Endothelial cell of umbilical vein (primary cell): ENCODE measurements at regions not wholly inside any gene's neighbourhood (a gene's known extent, or its start where the extent isn't known, plus 50 kb on each side); places are given as distances from the start of the nearest gene placed in this dataset.

Experiments
- CTCF ChIP-seq, 2 donors: IDR thresholded peaks; 1 replicate in 1 of 2; 2 replicates in 1 of 2; pipeline ENCODE4 v1.5.1; 2011; ENCODE audit warnings: low read length in 2 of 2, mild to moderate bottlenecking in 2 of 2, moderate library complexity in 2 of 2, control low read depth in 1 of 2, inconsistent platforms in 1 of 2, low read depth in 1 of 2; ENCODE audit not compliant: insufficient read depth in 1 of 2; ENCODE audit errors: extremely low read depth in 1 of 2
- EZH2 ChIP-seq: IDR thresholded peaks from 2 replicates; pipeline ENCODE4 v1.6.1; 2012; ENCODE audit warnings: borderline replicate concordance, low read depth, mild to moderate bottlenecking, moderate library complexity, low read length, inconsistent platforms; ENCODE audit not compliant: severe bottlenecking
- GATA2 ChIP-seq: IDR thresholded peaks from 2 replicates; pipeline ENCODE4 v1.7.0; 2011; ENCODE audit warnings: low read depth, mild to moderate bottlenecking, moderate library complexity, mixed read lengths, low read length; ENCODE audit not compliant: insufficient read length, insufficient read depth
- JUN ChIP-seq: IDR thresholded peaks from 2 replicates; pipeline ENCODE4 v1.6.1; 2011; ENCODE audit warnings: borderline replicate concordance, low read depth; ENCODE audit not compliant: insufficient read length, insufficient read depth
- MYC ChIP-seq: IDR thresholded peaks from one replicate; pipeline ENCODE4 v1.6.1; 2011; ENCODE audit warnings: mild to moderate bottlenecking, low read depth, low read length
- POLR2A ChIP-seq: IDR thresholded peaks from 2 replicates; pipeline ENCODE4 v1.6.1; 2012; ENCODE audit warnings: low read depth, mild to moderate bottlenecking, control low read depth, low read length
- POLR2AphosphoS5 ChIP-seq: IDR thresholded peaks from 2 replicates; pipeline ENCODE4 v1.6.1; 2012; ENCODE audit warnings: low read depth, mild to moderate bottlenecking, control low read depth, low read length, moderate library complexity; ENCODE audit not compliant: insufficient read depth
- TF ChIP-seq, protein P1 (sequence below): IDR thresholded peaks from 2 replicates; pipeline ENCODE4 v1.6.1; 2011; ENCODE audit not compliant: insufficient read depth, insufficient read length

- TF ChIP-seq GATA2 (no peak), MYC (no peak), CTCF (IDR thresholded peaks at IDR 0.05; ENCODE audit: extremely low read depth in 1 of 2, insufficient read depth in 1 of 2, low read depth in 1 of 2, low read length in 2 of 2) (no peak), POLR2A (no peak), POLR2AphosphoS5 (no peak), EZH2 (no peak), JUN (no peak)
- TF ChIP-seq, protein P1, sequence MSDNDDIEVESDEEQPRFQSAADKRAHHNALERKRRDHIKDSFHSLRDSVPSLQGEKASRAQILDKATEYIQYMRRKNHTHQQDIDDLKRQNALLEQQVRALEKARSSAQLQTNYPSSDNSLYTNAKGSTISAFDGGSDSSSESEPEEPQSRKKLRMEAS: no peak
Observed at GRCh38 chr12:75746621-75747020, 235.2 kb upstream of the KRR1 start.
